Lower leg skin (tissue), 3 donors: ENCODE measurements at regions not wholly inside any gene's neighbourhood (a gene's known extent, or its start where the extent isn't known, plus 50 kb on each side); places are given as distances from the start of the nearest gene placed in this dataset.

Experiments used
- CTCF ChIP-seq, 3 donors: fragments of 450-650 bp; IDR thresholded peaks; one replicate each; pipeline ENCODE4 v1.5.1; 2016; ENCODE audit warnings: antibody characterized with exemption in 3 of 3, mild to moderate bottlenecking in 3 of 3, moderate library complexity in 2 of 3
- POLR2A ChIP-seq, 2 donors: fragments of 450-650 bp; IDR thresholded peaks; one replicate each; pipeline ENCODE4 v1.6.1; 2016 to 2017; ENCODE audit warnings: antibody characterized with exemption in 2 of 2, mild to moderate bottlenecking in 1 of 2, moderate library complexity in 1 of 2

- TF ChIP-seq POLR2A (IDR thresholded peaks at IDR 0.05) (no peak), CTCF (IDR thresholded peaks at IDR 0.05) (no peak)
Observed at GRCh38 chr6:14996892-14997291, 249.0 kb upstream of the JARID2 start.
